Right ventricle myocardium inferior (tissue), 1 donor: ENCODE measurements at regions not wholly inside any gene's neighbourhood (a gene's known extent, or its start where the extent isn't known, plus 50 kb on each side); places are given as distances from the start of the nearest gene placed in this dataset.

Experiments
- ATAC-seq: fragments of 200-7000 bp; cut with Tn5 transposase; one replicate; pipeline ENCODE4 v1.9.1; 2020; ENCODE audit warnings: mild to moderate bottlenecking, moderate library complexity
- DNase-seq: peaks from one replicate; pipeline ENCODE4 v3.0.0; 2021; ENCODE audit errors: missing footprints
- intact Hi-C: fragments of 100-400 bp; cut with DNase I; formaldehyde crosslinking; loops from one replicate; pipeline ENCODE4 v1.11.0; 2022
- donor health status: DM: no; HTN: yes; CAD: no; lungs with severe emphysema.

DNA sequence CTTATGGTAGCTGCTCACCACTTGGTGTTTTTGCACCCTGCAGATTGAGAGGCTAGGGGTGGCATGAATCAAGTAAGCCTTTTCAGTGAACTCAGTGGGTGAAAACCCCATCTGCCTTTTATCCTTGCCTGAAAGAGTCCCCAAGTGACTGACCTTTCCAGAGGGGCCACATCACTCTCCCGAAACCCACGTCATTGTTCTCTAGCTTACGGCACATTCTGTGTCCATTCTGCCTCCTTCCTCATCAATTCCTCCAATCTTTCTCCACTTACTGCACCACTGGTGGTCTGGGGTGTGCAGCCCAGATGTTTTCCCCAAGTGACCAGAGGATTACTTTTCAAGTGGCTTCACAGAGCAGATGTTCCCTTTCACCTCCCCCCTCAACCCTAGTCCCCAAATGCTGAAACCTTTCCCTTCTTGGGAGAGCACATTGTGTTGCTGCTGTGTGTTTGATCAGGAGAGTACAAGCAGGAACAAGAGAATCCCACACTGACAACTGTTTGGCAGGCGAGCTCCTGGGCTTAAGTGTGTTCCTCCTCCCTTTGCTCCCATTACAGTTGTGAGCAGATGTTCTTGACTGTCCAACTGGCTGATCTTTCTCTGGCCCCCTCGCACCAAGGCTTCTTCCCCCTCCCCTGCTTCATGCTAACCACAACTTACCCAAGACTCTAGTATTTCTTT lies 138.0 kb upstream of the IGF1 start:
- intact Hi-C loops, result no loop called here
- ATAC-seq, result peak; percentile 31
- no peak for DNase-seq

DNA sequence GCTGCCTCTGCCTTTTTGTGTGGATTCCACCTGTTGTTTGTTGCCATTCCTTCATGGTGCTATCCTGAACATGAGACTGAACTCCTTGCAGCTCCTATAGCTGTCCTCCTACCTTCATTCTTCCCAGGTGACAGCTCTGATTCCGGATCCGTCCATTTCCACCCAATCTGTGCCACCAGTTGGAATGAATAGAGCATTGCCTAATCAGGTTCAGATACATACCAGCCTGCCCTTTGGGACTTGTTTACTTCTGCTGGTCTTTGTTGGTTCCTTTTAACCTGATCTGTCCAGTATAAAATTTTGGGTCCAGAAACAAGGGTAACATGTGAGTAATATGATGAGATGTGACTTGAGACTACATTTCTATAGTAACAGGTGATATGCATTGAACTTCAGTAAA lies 136.3 kb upstream of the IGF1 start:
- intact Hi-C loops, result no loop called here
- DNase-seq, result no peak
- ATAC-seq, result no peak

GRCh38 chr12:102611995-102612394 lies 131.6 kb upstream of the IGF1 start:
- no peak for DNase-seq
- intact Hi-C loops, result no loop called here
- ATAC-seq, result no peak

- DNase-seq (no peak), ATAC-seq (no peak)
- intact Hi-C loops, result no loop called here
Measured at GRCh38 chr12:102609996-102610395, 129.6 kb upstream of the IGF1 start.

GRCh38 chr12:102603021-102603420 lies 122.7 kb upstream of the IGF1 start:
- intact Hi-C loops, result no loop called here
- no peak for ATAC-seq
- no peak for DNase-seq

DNA sequence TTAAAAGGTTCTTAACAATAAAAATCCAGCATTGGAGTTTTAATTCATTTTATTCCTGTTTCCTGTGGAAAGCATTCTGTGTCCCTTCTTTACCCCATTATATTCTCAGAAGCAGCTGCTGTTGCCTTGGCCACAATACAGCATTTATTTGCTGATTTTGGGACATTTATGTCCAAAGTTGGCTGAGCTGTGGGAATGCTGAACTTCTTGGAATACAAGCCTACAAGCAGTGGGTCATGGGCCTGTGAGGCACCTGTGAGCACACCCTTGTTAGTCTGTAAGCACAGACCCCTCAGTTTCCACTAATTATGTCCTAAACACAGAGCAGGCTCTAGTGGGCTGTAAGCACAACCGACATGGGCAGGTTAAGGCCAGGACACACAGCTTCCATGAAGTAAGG lies 122.2 kb upstream of the IGF1 start:
- intact Hi-C loops, result no loop called here
- DNase-seq (no peak), ATAC-seq (no peak)

DNA sequence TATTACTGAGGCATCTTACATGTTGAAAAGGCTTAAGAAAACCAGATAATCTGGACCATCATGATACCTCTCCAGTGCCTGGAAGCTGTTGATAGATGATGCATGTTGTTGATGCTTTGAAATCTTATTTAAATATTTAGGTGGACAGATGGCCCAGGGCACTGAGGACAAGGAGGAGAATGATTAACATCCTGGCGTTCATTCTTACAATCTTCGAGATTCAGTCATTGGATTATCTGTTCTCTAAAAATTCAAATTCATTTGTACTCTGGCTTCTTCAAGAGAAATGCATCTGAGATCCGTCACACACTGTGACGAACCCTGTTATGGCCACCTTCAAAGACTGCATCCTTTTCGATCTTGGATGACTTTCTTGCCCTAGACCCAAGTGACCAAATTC lies 121.3 kb upstream of the IGF1 start:
- intact Hi-C loops, result no loop called here
- ATAC-seq (no peak), DNase-seq (no peak)

- DNase-seq (no peak), ATAC-seq (no peak)
- intact Hi-C loops, result no loop called here
Measured at GRCh38 chr12:102596687-102597086, 116.3 kb upstream of the IGF1 start.

GRCh38 chr12:102596031-102596430 lies 115.7 kb upstream of the IGF1 start:
- no peak for DNase-seq
- no peak for ATAC-seq

GRCh38 chr12:102595315-102595714 lies 115.0 kb upstream of the IGF1 start:
- ATAC-seq (no peak), DNase-seq (no peak)
- intact Hi-C loops, result no loop called here

More at GRCh38 chr12:102596031-102596430, 115.7 kb upstream of the IGF1 start:
- intact Hi-C loops, result no loop called here

DNA sequence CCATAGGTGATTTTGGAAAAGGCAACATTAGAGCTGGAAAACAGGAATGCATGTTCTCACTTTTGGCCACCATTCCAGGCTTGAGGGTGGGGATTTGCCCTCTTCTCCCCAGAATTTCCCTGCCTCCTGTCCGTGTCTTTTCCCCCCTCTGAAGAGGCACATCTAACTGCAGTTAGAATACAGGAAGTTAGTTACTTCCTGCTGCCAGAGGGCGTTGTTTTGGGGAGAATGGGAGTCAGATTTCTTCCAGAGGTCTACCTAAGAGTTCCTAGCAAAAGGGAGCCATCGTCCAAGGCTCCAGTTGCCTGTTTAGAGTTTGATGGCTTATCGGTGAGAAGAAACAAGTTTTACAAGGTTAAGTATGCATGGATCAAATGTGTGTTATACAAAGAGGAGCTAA lies 112.8 kb upstream of the IGF1 start:
- intact Hi-C loops, result no loop called here
- DNase-seq (no peak), ATAC-seq (no peak)

GRCh38 chr12:102592134-102592533 lies 111.8 kb upstream of the IGF1 start:
- intact Hi-C loops, result no loop called here
- DNase-seq (no peak), ATAC-seq (no peak)

DNA sequence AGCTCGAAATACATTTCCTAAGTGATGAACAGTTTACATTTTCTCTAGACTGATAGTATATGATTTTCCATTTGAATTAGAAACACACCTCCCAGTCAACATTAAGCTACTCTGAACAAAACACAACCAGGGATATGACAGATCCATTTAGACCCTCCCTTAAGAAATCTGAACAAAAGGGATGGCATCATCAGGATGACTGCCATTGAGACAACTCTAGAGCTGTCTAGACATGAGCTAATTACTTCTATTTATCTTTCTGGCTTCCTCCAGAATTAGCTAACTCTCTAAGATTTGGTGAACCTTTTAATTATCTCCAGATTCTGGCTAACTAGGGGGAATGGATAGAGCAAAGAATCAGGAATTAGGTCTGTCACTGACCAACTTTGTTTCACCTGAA lies 92.9 kb upstream of the IGF1 start:
- ATAC-seq (no peak), DNase-seq (no peak)
- intact Hi-C loops, result no loop called here

GRCh38 chr12:102571889-102572288 lies 91.5 kb upstream of the IGF1 start:
- DNase-seq (no peak), ATAC-seq (no peak)
- intact Hi-C loops, result no loop called here

DNA sequence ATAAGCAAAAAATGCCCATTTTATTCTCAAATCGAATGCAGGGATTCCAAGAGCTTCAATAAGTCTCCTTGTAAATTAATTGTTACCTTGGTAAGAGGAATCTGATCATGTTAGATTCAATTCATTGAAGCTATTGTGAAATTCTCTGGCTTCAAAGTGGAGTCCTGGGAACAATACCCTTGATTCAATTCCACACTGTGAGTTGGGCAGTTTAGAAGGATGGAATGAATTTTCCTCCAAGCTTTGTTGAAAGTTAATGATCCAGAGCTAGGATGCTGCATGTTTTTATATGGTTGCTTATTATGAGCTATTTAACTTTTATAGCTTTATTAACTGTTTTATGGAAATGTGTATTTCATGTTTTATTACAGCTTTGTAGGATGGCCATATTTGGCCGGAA lies 89.9 kb upstream of the IGF1 start:
- ATAC-seq (no peak), DNase-seq (no peak)
- intact Hi-C loops, result no loop called here

DNA sequence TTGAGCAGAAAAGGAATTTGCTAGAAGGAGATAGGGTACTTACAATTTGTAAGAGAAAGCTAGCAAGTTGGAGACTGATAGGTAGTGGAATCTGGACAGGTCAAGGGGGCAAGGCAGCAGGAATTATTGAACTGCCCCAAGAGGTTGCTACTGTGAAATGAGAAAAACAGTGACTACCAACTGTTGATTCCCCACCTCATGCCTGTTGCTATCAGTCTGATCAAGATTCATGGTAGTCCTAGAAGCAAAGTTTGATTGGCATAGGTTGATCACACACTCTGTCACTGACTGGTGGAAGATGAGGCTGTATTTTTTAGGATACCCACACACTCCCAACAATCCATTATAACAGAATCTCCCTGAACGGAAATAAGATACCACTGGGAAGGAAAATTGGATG lies 89.4 kb upstream of the IGF1 start:
- no peak for ATAC-seq
- DNase-seq, result no peak
- intact Hi-C loops, result no loop called here

GRCh38 chr12:102568276-102568675 lies 87.9 kb upstream of the IGF1 start:
- intact Hi-C loops, result no loop called here

GRCh38 chr12:102567031-102567985 lies 86.9 kb upstream of the IGF1 start:
- intact Hi-C loops, result no loop called here
- DNase-seq (no peak), ATAC-seq (no peak)

More at GRCh38 chr12:102568276-102568675, 87.9 kb upstream of the IGF1 start:
- no peak for ATAC-seq
- DNase-seq, result no peak

DNA sequence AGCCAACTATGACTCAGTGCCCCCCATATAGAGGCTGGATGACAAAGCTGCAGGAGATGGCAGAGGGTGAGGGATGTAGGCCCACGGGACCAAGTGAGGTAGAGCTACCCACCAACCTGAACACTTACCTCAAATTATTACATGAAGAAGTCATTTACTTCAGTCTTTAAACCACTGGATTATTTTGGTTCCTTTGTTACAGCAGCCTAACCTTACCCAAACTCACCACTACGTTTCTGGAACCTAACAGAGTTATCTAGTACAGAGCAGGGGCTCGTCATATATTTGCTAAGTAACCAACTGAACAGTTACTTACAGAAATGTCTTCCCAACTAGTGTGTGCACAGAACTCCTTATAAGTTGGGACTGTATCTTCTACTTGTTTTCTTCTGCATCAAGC lies 85.2 kb upstream of the IGF1 start:
- no peak for ATAC-seq
- intact Hi-C loops, result no loop called here
- no peak for DNase-seq

GRCh38 chr12:102564026-102564425 lies 83.7 kb upstream of the IGF1 start:
- no peak for DNase-seq
- intact Hi-C loops, result no loop called here
- ATAC-seq, result no peak
